CD14-positive monocyte (primary cell): ENCODE measurements at regions not wholly inside any gene's neighbourhood (a gene's known extent, or its start where the extent isn't known, plus 50 kb on each side); places are given as distances from the start of the nearest gene placed in this dataset.

Source experiments
- DNase-seq, 3 donors: peaks; one replicate each; pipeline ENCODE4 v3.0.0-alpha.2; 2011 to 2022
- H2AFZ ChIP-seq: 2 replicates; pipeline ENCODE4 v1.6.0; 2012; ENCODE audit warnings: mild to moderate bottlenecking, low read depth, low read length, inconsistent platforms; ENCODE audit not compliant: insufficient read depth, poor library complexity, severe bottlenecking
- H3K27ac ChIP-seq, 2 donors: 1 replicate in 1 of 2; 2 replicates in 1 of 2; pipeline ENCODE4 v1.5.1; 2012 to 2013; ENCODE audit warnings: low read length in 2 of 2, control low read depth in 1 of 2, inconsistent platforms in 1 of 2, low read depth in 1 of 2, mild to moderate bottlenecking in 1 of 2
- H3K27me3 ChIP-seq, 2 donors: one replicate each; pipeline versions ENCODE4 v1.6.0 to v1.6.1; 2011 to 2013; ENCODE audit warnings: low read length in 2 of 2; ENCODE audit not compliant: control insufficient read depth in 2 of 2, insufficient read depth in 2 of 2
- H3K36me3 ChIP-seq, 2 donors: replicated peaks in 1 of 2; 1 replicate in 1 of 2; 2 replicates in 1 of 2; pipeline versions ENCODE4 v1.5.1 to v1.6.1; 2012 to 2013; ENCODE audit warnings: low read length in 2 of 2, control low read depth in 1 of 2, inconsistent platforms in 1 of 2, mild to moderate bottlenecking in 1 of 2; ENCODE audit not compliant: insufficient read depth in 2 of 2, control insufficient read depth in 1 of 2
- H3K4me1 ChIP-seq, 2 donors: 1 replicate in 1 of 2; 2 replicates in 1 of 2; pipeline versions ENCODE4 v1.5.1 to v1.6.1; 2012 to 2013; ENCODE audit warnings: low read length in 2 of 2, control low read depth in 1 of 2, inconsistent platforms in 1 of 2, mild to moderate bottlenecking in 1 of 2, moderate library complexity in 1 of 2; ENCODE audit not compliant: insufficient read depth in 2 of 2, control insufficient read depth in 1 of 2
- H3K4me2 ChIP-seq: replicated peaks from 2 replicates; pipeline ENCODE3; 2012; ENCODE audit warnings: low read length, moderate library complexity, mild to moderate bottlenecking; ENCODE audit not compliant: poor library complexity, severe bottlenecking; ENCODE audit errors: extremely low read depth
- H3K4me3 ChIP-seq, 3 experiments: fragments of 200-600 bp in 1 of 3; sonication (generic) in 1 of 3; replicated peaks in 1 of 3; 1 replicate in 2 of 3; 2 replicates in 1 of 3; pipeline ENCODE4 v1.5.1; 2011 to 2013; ENCODE audit warnings: low read length in 3 of 3, mild to moderate bottlenecking in 3 of 3, control low read depth in 2 of 3, low read depth in 2 of 3, inconsistent platforms in 1 of 3, moderate library complexity in 1 of 3
- H3K79me2 ChIP-seq: 2 replicates; pipeline ENCODE4 v1.6.0; 2012; ENCODE audit warnings: mild to moderate bottlenecking, control low read depth, inconsistent platforms, low read length, moderate library complexity; ENCODE audit not compliant: insufficient read depth
- H3K9ac ChIP-seq: 2 replicates; pipeline ENCODE4 v1.6.0; 2017; ENCODE audit warnings: low read length, mild to moderate bottlenecking; ENCODE audit not compliant: insufficient read depth, poor library complexity, severe bottlenecking
- H3K9me3 ChIP-seq, 2 donors: replicated peaks in 1 of 2; 1 replicate in 1 of 2; 2 replicates in 1 of 2; pipeline versions ENCODE4 v1.5.1 to v1.6.1; 2012 to 2013; ENCODE audit warnings: low read length in 2 of 2, control low read depth in 1 of 2; ENCODE audit not compliant: control insufficient read depth in 1 of 2, insufficient read depth in 1 of 2
- H4K20me1 ChIP-seq: 2 replicates; pipeline ENCODE4 v1.6.0; 2012; ENCODE audit warnings: mild to moderate bottlenecking, low read length, control low read depth, moderate library complexity; ENCODE audit not compliant: insufficient read depth
- H3K27ac Mint-ChIP-seq, 7 donors: one replicate each; pipeline ENCODE4 v1.8.0; 2020; ENCODE audit warnings: mild to moderate bottlenecking in 7 of 7, mixed read lengths in 7 of 7, moderate library complexity in 6 of 7, inconsistent platforms in 2 of 7
- H3K27me3 Mint-ChIP-seq, 3 donors: one replicate each; pipeline ENCODE4 v1.8.0; 2021 to 2022; ENCODE audit warnings: low read depth in 3 of 3, mild to moderate bottlenecking in 3 of 3, mixed read lengths in 3 of 3, moderate library complexity in 3 of 3, inconsistent platforms in 1 of 3
- H3K36me3 Mint-ChIP-seq, 2 donors: one replicate each; pipeline ENCODE4 v1.8.0; 2020; ENCODE audit warnings: mixed read lengths in 2 of 2, inconsistent platforms in 1 of 2, mild to moderate bottlenecking in 1 of 2
- H3K4me1 Mint-ChIP-seq: one replicate; pipeline ENCODE4 v1.8.0; 2020; ENCODE audit warnings: mild to moderate bottlenecking, mixed read lengths
- H3K4me3 Mint-ChIP-seq, 2 donors: one replicate each; pipeline ENCODE4 v1.8.0; 2020; ENCODE audit warnings: mild to moderate bottlenecking in 2 of 2, mixed read lengths in 2 of 2, moderate library complexity in 1 of 2
- H3K9me3 Mint-ChIP-seq, 7 donors: one replicate each; pipeline ENCODE4 v1.8.0; 2020 to 2022; ENCODE audit warnings: mixed read lengths in 7 of 7, mild to moderate bottlenecking in 6 of 7, moderate library complexity in 6 of 7, inconsistent platforms in 2 of 7
- WGBS: methylation state at CpG from one replicate; pipeline ENCODE4 v1.1.5; 2013; ENCODE audit warnings: missing lambda C conversion rate; ENCODE audit not compliant: insufficient coverage; 5-methylcytosine and 5-hydroxymethylcytosine counted together
- intact Hi-C, 2 donors: fragments of 100-400 bp; cut with micrococcal nuclease; formaldehyde crosslinking; loops; one replicate each; pipeline versions ENCODE4 v1.15.0 to v1.15.1; 2023
- TF ChIP-seq, protein P1 (sequence below): fragments of 200-600 bp; IDR thresholded peaks from one replicate; pipeline ENCODE4 v1.8.0; 2022; ENCODE audit warnings: antibody characterized with exemption, mild to moderate bottlenecking

DNA sequence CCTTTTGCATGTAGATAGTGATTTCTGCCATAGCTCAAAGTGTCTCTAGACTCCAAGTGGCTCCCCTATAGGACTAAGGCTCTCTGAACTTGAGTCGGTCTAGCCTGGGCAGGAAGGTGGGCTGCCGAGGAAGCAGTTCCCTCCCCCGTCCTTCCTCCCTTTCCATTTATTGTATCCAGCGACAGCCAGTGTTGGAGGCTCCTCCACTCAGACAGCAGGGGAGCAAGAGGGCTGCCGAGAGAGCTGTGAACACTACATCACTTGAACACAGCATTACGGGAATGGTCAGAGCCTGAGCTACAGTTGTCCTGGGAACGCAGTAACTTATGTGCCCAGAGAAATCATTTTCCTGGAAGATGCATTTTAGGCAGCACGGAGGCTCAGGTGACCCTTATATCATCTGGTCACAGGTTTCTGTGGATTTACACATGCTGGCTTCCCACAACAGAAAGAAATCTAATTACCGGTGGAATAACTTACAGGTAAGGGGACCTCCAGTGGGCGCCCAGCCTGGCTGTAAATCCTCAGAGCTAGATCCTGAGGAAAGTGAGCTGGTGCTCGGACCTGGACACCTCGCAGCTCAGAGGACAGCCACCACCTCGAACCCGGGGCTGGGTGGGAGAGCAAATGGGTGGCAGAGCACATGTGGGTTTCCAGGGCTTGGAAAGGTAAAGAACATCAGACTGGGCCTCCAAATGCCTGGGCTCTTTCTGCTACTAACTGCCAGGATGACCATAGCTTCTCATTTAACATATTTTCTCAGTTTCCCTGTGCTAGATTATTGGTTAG lies 197.1 kb downstream of the UACA start:
- Mint-ChIP-seq H3K27me3 (peaks cover 3 to 10% (median 7%) of the 10 kb centered on the region in 3 donors), H3K4me3 (no peak overlapping the region), H3K4me1 (no peaks in the 10 kb centered on the region), H3K9me3 (peaks cover 0 to 1% (median 0%) of the 10 kb centered on the region in 7 donors), H3K36me3 (no peaks in the 10 kb centered on the region), H3K27ac (no peak overlapping the region)
- H3K36me3 ChIP-seq = no peaks in the 10 kb centered on the region
- no peaks in the 10 kb centered on the region for H3K79me2 ChIP-seq
- no peaks in the 10 kb centered on the region for H3K4me1 ChIP-seq
- no peak overlapping the region for H3K4me2 ChIP-seq
- H3K27ac ChIP-seq = no peak overlapping the region
- no peak overlapping the region for H2AFZ ChIP-seq
- H3K9me3 ChIP-seq = no peaks in the 10 kb centered on the region
- DNase-seq = no peak
- no peak overlapping the region for H3K4me3 ChIP-seq
- 62% methylated on average over 12 of the region's 14 CpGs for WGBS
- TF ChIP-seq, protein P1, sequence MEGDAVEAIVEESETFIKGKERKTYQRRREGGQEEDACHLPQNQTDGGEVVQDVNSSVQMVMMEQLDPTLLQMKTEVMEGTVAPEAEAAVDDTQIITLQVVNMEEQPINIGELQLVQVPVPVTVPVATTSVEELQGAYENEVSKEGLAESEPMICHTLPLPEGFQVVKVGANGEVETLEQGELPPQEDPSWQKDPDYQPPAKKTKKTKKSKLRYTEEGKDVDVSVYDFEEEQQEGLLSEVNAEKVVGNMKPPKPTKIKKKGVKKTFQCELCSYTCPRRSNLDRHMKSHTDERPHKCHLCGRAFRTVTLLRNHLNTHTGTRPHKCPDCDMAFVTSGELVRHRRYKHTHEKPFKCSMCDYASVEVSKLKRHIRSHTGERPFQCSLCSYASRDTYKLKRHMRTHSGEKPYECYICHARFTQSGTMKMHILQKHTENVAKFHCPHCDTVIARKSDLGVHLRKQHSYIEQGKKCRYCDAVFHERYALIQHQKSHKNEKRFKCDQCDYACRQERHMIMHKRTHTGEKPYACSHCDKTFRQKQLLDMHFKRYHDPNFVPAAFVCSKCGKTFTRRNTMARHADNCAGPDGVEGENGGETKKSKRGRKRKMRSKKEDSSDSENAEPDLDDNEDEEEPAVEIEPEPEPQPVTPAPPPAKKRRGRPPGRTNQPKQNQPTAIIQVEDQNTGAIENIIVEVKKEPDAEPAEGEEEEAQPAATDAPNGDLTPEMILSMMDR = no peak
- no peaks in the 10 kb centered on the region for H4K20me1 ChIP-seq
- no peaks in the 10 kb centered on the region for H3K27me3 ChIP-seq
- no peak overlapping the region for H3K9ac ChIP-seq
- intact Hi-C loops = no loop called here

DNA sequence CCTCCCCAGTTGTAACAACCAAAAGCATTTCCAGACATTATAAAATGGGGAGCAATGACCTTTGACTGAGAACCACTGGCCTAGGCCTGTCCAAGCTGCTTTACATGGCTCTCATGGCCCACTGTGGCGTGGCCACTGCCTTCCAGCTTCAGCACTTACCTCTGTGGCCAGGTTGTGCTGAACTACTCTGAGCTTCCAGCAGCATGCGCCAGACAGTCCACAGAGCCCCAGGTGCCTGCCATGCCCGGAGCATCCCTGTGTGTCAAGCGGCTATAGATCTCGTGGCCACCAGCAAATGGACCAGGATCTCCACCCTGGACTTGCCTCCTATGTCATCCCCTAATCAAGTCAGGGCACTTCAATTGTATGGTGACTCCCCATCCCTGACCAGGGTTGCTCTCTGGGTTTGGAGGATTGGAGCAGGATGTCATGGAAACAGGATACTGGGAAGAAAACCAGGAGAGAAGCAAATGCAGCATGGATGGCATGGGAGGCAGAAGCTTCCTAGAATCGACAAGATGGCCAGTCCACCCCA lies 199.7 kb downstream of the UACA start:
- Histone ChIP-seq H2AFZ (no peak overlapping the region), H3K4me1 (peaks cover 12 to 17% of the 10 kb centered on the region in 2 donors), H3K4me3 (no peak overlapping the region), H3K27ac (no peak overlapping the region), H3K27me3 (no peaks in the 10 kb centered on the region), H3K9me3 (no peaks in the 10 kb centered on the region), H3K9ac (no peak overlapping the region), H3K79me2 (no peaks in the 10 kb centered on the region), H3K4me2 (no peak overlapping the region), H3K36me3 (no peaks in the 10 kb centered on the region), H4K20me1 (no peaks in the 10 kb centered on the region)
- no peak for DNase-seq
- H3K27ac Mint-ChIP-seq = no peak overlapping the region
- intact Hi-C loops = no loop called here
- no peaks in the 10 kb centered on the region for H3K36me3 Mint-ChIP-seq
- no peak overlapping the region for H3K4me3 Mint-ChIP-seq
- TF ChIP-seq, protein P1 = no peak
- peaks cover 3 to 18% (median 5%) of the 10 kb centered on the region in 3 donors for H3K27me3 Mint-ChIP-seq
- peaks cover 0 to 1% (median 0%) of the 10 kb centered on the region in 7 donors for H3K9me3 Mint-ChIP-seq
- H3K4me1 Mint-ChIP-seq = peaks cover 2% of the 10 kb centered on the region
- WGBS = 98% methylated on average over 5 of the region's 6 CpGs
